T-helper 2 cell treated with Interferon-gamma antibody and Interleukin-4, amounts not matched to agents 100 ng/mL and 5 ng/mL, for 36 hours (primary cell): ENCODE measurements at regions not wholly inside any gene's neighbourhood (a gene's known extent, or its start where the extent isn't known, plus 50 kb on each side); places are given as distances from the start of the nearest gene placed in this dataset.
"Not testable (repeated sequence)": the region's sequence is repeated elsewhere in the genome, so short reads cannot be mapped to it uniquely, and the experiment has no call there.

Source experiments
- intact Hi-C: fragments of 100-400 bp; cut with micrococcal nuclease; formaldehyde crosslinking; loops from one replicate; pipeline ENCODE4 v1.15.1; 2023

- intact Hi-C loops = no loop called here
Observed at GRCh38 chr7:34331102-34331501, 326.9 kb upstream of the NPSR1 start.

- intact Hi-C loops = no loop called here
Observed at GRCh38 chr7:34332006-34332405, 326.0 kb upstream of the NPSR1 start.

GRCh38 chr7:34333184-34333583, 324.8 kb upstream of the NPSR1 start:
- intact Hi-C loops = no loop called here

- intact Hi-C loops = no loop called here
Observed at GRCh38 chr7:34333925-34334324, 324.1 kb upstream of the NPSR1 start.

- intact Hi-C loops = no loop called here
Observed at GRCh38 chr7:34337163-34337562, 320.9 kb upstream of the NPSR1 start.

GRCh38 chr7:34338961-34339526, 319.0 kb upstream of the NPSR1 start:
- intact Hi-C loops = no loop called here

GRCh38 chr7:34341326-34341725, 316.7 kb upstream of the NPSR1 start:
- intact Hi-C loops = no loop called here

- intact Hi-C loops = no loop called here
Observed at GRCh38 chr7:34342387-34342786, 315.6 kb upstream of the NPSR1 start.

- intact Hi-C loops = no loop called here
Observed at GRCh38 chr7:34343667-34344066, 314.4 kb upstream of the NPSR1 start.

- intact Hi-C loops = no loop called here
Observed at GRCh38 chr7:34354011-34354410, 304.0 kb upstream of the NPSR1 start.

GRCh38 chr7:34354899-34355298, 303.1 kb upstream of the NPSR1 start:
- intact Hi-C loops = no loop called here

- intact Hi-C loops = no loop called here
Observed at GRCh38 chr7:34357068-34357467, 300.9 kb upstream of the NPSR1 start.

- intact Hi-C loops = no loop called here
Observed at GRCh38 chr7:34357946-34358345, 300.1 kb upstream of the NPSR1 start.

- intact Hi-C loops = not testable (repeated sequence)
Observed at GRCh38 chr7:34358578-34358977, 299.4 kb upstream of the NPSR1 start.

GRCh38 chr7:34361663-34362250, 296.3 kb upstream of the NPSR1 start:
- intact Hi-C loops = no loop called here

GRCh38 chr7:34362621-34363020, 295.4 kb upstream of the NPSR1 start:
- intact Hi-C loops = no loop called here

- intact Hi-C loops = no loop called here
Observed at GRCh38 chr7:34364130-34364529, 293.9 kb upstream of the NPSR1 start.

- intact Hi-C loops = no loop called here
Observed at GRCh38 chr7:34365011-34365410, 293.0 kb upstream of the NPSR1 start.

GRCh38 chr7:34365611-34366010, 292.4 kb upstream of the NPSR1 start:
- intact Hi-C loops = no loop called here

GRCh38 chr7:34371922-34372321, 286.1 kb upstream of the NPSR1 start:
- intact Hi-C loops = no loop called here

- intact Hi-C loops = no loop called here
Observed at GRCh38 chr7:34373940-34374339, 284.1 kb upstream of the NPSR1 start.

- intact Hi-C loops = no loop called here
Observed at GRCh38 chr7:34382166-34382893, 275.7 kb upstream of the NPSR1 start.

GRCh38 chr7:34385384-34385783, 272.6 kb upstream of the NPSR1 start:
- intact Hi-C loops = no loop called here
